WERI-Rb-1 (cell line): ENCODE measurements at regions not wholly inside any gene's neighbourhood (a gene's known extent, or its start where the extent isn't known, plus 50 kb on each side); places are given as distances from the start of the nearest gene placed in this dataset.

Experiments used
- DNase-seq: peaks from one replicate; pipeline ENCODE4 v3.0.0-alpha.2; 2020
- H3K27ac ChIP-seq: fragments of 250-450 bp; sonication (Bioruptor Pico); 2 replicates; pipeline ENCODE4 v1.5.1; 2020; ENCODE audit warnings: mild to moderate bottlenecking, moderate library complexity
- H3K27me3 ChIP-seq: fragments of 250-450 bp; sonication (Bioruptor Pico); 2 replicates; pipeline ENCODE4 v1.5.1; 2021; ENCODE audit warnings: mild to moderate bottlenecking, low read depth, moderate library complexity; ENCODE audit not compliant: insufficient read depth, severe bottlenecking
- H3K36me3 ChIP-seq: fragments of 250-450 bp; sonication (Bioruptor Pico); 2 replicates; pipeline ENCODE4 v1.5.1; 2020; ENCODE audit warnings: mild to moderate bottlenecking, moderate library complexity
- H3K4me3 ChIP-seq: 2 replicates; pipeline ENCODE4 v1.5.1; 2011; ENCODE audit warnings: low read depth, mild to moderate bottlenecking, control low read depth, low read length
- H3K9me3 ChIP-seq: fragments of 250-450 bp; sonication (Bioruptor Pico); 2 replicates; pipeline ENCODE4 v1.5.1; 2021; ENCODE audit warnings: mild to moderate bottlenecking, moderate library complexity; ENCODE audit not compliant: severe bottlenecking
- TF ChIP-seq, protein P1 (sequence below): IDR thresholded peaks from 2 replicates; pipeline ENCODE4 v1.5.1; 2011; ENCODE audit warnings: low read depth, mild to moderate bottlenecking, control low read depth, inconsistent platforms, low read length

DNA sequence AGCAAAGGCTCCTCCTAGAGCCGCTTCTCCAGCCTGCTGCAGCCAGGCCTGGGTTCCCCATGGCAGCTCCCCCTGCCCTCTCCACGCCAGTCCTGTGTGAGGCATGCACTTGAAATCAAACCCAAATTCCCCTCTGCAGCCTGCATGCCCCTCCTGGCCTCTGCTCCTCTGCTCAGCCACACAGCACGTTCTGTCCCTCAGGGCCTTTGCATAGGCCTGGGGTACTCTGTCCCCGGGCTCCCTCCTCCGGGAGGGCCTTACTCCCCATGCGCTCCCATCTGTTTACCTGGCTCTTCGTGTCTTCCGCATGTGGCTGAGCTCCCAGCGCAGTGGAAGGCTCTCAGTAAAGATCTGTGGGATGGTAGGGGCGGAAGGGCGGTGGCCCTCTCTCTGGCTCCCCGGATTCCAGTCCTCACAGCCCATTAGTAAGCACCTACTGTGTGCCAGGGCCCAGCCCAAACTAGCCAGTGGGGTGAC is 203.5 kb upstream of the IER5L start:
- DNase-seq: no peak
- H3K9me3 ChIP-seq: no peaks in the 10 kb centered on the region
- H3K27me3 ChIP-seq: no peaks in the 10 kb centered on the region
- TF ChIP-seq, protein P1, sequence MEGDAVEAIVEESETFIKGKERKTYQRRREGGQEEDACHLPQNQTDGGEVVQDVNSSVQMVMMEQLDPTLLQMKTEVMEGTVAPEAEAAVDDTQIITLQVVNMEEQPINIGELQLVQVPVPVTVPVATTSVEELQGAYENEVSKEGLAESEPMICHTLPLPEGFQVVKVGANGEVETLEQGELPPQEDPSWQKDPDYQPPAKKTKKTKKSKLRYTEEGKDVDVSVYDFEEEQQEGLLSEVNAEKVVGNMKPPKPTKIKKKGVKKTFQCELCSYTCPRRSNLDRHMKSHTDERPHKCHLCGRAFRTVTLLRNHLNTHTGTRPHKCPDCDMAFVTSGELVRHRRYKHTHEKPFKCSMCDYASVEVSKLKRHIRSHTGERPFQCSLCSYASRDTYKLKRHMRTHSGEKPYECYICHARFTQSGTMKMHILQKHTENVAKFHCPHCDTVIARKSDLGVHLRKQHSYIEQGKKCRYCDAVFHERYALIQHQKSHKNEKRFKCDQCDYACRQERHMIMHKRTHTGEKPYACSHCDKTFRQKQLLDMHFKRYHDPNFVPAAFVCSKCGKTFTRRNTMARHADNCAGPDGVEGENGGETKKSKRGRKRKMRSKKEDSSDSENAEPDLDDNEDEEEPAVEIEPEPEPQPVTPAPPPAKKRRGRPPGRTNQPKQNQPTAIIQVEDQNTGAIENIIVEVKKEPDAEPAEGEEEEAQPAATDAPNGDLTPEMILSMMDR: no peak
- H3K27ac ChIP-seq: no peak overlapping the region
- no peaks in the 10 kb centered on the region for H3K36me3 ChIP-seq
- H3K4me3 ChIP-seq: no peak overlapping the region

DNA sequence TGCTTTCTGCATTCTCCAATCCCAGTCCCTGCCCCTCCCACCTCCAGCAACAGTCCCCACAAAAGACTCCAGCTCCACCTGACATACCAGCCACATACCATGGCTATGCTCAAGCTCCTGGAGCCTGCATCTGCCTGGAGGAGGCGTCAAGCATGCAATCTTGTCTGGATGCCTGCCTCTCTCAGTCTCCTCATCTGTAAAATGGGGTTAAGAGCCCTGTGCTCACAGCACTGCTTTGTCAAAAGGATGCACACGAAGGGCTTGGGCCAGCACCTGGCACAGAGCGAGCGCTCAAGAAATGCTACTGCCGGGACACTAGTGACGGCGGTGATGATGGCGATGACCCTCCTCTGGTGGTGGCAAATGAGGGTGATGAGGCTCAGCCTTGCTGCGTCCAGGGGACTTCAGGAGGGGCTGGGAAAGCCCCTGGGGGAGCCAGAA is 202.9 kb upstream of the IER5L start:
- Histone ChIP-seq H3K36me3 (no peaks in the 10 kb centered on the region), H3K27ac (no peak overlapping the region), H3K27me3 (no peaks in the 10 kb centered on the region), H3K4me3 (no peak overlapping the region), H3K9me3 (no peaks in the 10 kb centered on the region)
- no peak for DNase-seq
- TF ChIP-seq, protein P1: no peak

DNA sequence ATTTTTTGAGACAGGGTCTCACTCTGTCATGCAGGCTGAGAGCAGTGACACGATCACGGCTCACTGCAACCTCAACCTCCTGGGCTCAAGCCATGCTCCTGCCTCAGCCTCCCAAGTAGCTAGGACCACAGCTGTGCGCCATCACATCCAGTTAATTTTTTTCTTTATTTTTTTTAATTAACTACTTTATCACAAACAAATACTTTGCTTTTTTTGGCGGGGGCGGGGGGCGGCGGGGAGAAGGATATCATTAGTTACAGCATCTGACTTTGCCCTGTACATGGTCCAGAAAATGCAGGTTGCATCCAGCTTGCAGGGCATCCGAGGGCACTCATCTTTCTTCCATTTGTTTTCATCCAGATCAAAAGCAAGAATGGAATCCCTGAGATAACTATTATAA is 201.8 kb upstream of the IER5L start:
- DNase-seq: no peak
- peaks cover 3% of the 10 kb centered on the region for H3K9me3 ChIP-seq
- TF ChIP-seq, protein P1: no peak
- no peak overlapping the region for H3K27ac ChIP-seq
- H3K36me3 ChIP-seq: no peaks in the 10 kb centered on the region
- no peaks in the 10 kb centered on the region for H3K27me3 ChIP-seq
- H3K4me3 ChIP-seq: no peak overlapping the region

DNA sequence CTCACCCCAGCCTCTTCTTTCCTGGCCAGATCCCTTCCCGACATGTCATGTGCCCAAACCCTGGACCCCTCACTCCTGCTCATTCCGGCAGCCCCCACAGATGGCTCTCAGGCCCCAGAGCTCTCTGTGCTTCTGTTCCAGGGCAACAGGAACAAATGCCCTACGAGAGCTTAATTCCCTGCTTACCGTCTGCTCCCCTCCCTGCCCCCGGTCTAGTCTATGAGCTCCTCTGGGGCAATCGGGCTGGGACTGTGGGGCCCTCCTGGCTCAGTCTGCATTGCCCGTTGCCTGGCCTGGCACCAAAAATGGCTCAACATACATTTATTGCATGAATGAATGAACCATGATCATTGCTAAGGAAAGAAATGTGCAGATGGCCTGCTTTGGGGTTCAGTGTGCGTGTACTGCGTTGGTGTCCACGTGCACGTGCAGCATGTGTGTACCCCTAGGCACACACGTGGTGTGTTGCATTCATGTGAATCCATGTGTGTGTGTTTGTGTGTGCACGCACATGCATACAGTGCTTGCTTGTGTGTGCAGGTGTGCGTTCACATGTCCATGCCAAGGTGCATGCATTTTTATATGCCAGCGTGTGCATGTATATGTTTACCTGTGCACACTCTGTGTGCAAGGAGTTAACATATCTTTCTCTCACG is 201.2 kb upstream of the IER5L start:
- TF ChIP-seq, protein P1: no peak
- DNase-seq: peak; percentile 74
- Histone ChIP-seq H3K9me3 (peaks cover 9% of the 10 kb centered on the region), H3K27ac (peak overlapping the region; percentile 41), H3K4me3 (no peak overlapping the region), H3K27me3 (no peaks in the 10 kb centered on the region), H3K36me3 (no peaks in the 10 kb centered on the region)

DNA sequence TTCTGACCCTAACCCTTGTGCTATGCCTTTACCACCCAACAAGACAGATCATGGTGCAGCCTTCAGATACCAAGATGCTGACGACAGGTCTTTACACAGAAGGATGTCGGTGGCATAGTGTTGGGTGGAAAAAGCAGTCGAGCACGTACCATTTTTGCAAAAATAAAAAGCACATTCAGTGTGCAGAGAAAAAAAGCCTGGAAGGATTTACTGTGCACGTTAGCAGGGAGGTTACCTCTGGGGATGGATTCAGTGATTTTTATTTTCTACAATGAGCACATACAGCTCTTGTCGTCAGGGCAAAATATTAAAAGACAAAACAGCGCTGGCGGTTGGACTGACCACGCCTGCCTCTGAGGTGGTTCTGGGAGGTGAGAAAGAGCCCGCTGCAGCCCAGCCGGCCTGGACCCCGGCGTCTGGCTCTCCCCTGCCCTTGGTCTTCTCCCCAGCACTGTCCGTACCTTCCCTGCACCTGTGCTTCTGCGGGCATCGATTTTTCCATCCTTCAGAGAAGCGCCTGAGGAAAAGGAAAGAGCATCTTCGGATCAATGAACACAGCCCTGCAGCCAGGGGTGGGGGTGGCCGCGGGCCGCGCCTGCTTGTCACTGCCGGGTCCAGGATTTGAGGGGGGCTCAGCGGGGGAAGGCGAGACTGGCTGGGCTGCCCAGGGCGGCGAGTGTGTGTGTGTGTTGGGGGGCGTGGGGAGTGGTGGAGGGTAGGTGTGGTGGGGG is 200.0 kb upstream of the IER5L start:
- no peak for DNase-seq
- Histone ChIP-seq H3K27me3 (no peaks in the 10 kb centered on the region), H3K9me3 (peaks cover 9% of the 10 kb centered on the region), H3K27ac (no peak overlapping the region), H3K4me3 (no peak overlapping the region), H3K36me3 (no peaks in the 10 kb centered on the region)
- TF ChIP-seq, protein P1: no peak
